LNCaP clone FGC (cell line): ENCODE measurements at regions not wholly inside any gene's neighbourhood (a gene's known extent, or its start where the extent isn't known, plus 50 kb on each side); places are given as distances from the start of the nearest gene placed in this dataset.

Experiments used
- DNase-seq: peaks from one replicate; pipeline ENCODE4 v3.0.0-alpha.2; 2011; ENCODE audit warnings: low read depth
- H3K4me3 ChIP-seq: 2 replicates; pipeline ENCODE4 v1.5.1; 2011; ENCODE audit warnings: mild to moderate bottlenecking, low read depth, low read length, control low read depth
- TF ChIP-seq, protein P1 (sequence below): IDR thresholded peaks from 2 replicates; pipeline ENCODE4 v1.5.1; 2012; ENCODE audit warnings: mild to moderate bottlenecking; ENCODE audit not compliant: control insufficient read depth, insufficient read depth; ENCODE audit errors: extremely low read depth

DNA sequence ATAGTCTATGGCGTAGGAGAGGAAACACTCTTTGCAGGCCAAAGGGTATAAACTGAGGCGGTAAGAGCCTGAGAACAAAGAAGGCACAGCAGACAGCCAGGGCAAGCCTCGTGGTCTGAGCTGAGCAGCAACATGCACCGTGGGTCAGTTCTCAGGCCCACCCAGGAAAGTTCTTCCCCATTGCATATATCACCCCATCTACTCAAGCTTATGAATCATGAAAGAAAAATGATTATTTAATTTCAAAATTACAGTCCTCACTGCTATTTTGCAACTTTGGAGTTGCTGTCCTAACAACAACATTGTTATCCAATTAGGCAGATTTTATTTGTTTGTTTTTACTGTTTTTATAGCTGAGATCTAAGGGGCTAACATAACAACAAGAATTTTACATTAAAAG is 54.7 kb upstream of the RIOK3 start:
- DNase-seq = no peak
- TF ChIP-seq, protein P1, sequence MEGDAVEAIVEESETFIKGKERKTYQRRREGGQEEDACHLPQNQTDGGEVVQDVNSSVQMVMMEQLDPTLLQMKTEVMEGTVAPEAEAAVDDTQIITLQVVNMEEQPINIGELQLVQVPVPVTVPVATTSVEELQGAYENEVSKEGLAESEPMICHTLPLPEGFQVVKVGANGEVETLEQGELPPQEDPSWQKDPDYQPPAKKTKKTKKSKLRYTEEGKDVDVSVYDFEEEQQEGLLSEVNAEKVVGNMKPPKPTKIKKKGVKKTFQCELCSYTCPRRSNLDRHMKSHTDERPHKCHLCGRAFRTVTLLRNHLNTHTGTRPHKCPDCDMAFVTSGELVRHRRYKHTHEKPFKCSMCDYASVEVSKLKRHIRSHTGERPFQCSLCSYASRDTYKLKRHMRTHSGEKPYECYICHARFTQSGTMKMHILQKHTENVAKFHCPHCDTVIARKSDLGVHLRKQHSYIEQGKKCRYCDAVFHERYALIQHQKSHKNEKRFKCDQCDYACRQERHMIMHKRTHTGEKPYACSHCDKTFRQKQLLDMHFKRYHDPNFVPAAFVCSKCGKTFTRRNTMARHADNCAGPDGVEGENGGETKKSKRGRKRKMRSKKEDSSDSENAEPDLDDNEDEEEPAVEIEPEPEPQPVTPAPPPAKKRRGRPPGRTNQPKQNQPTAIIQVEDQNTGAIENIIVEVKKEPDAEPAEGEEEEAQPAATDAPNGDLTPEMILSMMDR = no peak
- H3K4me3 ChIP-seq = no peak overlapping the region

DNA sequence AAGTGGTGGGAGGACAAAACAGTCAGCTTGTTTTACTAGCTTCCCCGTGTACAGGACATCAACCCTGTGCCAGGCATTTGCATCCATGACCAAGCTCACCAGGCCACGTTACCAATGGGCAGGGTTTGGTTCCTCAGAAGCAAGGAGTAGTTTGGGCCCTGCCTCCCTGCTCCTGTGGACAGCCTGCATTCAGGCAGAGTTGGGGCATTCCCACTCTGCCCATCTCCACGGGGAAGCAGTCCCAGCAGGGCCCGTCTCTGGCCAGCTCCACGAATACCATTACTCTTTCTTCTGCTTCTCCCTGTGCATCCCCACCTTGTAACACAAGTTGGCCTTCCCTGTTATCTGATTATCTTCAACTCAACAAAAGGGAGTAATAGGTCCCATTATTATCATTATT is 54.0 kb upstream of the RIOK3 start:
- DNase-seq = no peak
- no peak overlapping the region for H3K4me3 ChIP-seq
- TF ChIP-seq, protein P1 = no peak

DNA sequence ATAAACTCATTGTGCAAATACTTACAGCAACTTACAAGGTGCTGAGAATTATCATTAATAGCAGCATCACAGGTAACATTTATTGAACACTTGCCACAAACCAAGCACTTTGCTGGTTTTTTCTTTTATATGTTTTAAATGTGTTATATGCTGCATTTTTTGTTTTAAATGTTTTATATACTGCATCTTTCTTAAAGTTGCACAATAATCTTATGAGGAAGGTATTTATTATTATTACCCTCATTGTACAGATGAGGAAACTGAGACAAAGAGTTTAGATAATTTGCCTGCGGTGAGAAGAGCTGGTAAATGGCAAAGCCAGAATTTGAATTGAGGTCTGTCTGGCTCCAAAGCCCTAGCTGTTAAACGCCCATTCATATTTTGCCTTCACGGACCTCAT is 52.2 kb upstream of the RIOK3 start:
- DNase-seq = no peak
- H3K4me3 ChIP-seq = no peak overlapping the region
- TF ChIP-seq, protein P1 = no peak

DNA sequence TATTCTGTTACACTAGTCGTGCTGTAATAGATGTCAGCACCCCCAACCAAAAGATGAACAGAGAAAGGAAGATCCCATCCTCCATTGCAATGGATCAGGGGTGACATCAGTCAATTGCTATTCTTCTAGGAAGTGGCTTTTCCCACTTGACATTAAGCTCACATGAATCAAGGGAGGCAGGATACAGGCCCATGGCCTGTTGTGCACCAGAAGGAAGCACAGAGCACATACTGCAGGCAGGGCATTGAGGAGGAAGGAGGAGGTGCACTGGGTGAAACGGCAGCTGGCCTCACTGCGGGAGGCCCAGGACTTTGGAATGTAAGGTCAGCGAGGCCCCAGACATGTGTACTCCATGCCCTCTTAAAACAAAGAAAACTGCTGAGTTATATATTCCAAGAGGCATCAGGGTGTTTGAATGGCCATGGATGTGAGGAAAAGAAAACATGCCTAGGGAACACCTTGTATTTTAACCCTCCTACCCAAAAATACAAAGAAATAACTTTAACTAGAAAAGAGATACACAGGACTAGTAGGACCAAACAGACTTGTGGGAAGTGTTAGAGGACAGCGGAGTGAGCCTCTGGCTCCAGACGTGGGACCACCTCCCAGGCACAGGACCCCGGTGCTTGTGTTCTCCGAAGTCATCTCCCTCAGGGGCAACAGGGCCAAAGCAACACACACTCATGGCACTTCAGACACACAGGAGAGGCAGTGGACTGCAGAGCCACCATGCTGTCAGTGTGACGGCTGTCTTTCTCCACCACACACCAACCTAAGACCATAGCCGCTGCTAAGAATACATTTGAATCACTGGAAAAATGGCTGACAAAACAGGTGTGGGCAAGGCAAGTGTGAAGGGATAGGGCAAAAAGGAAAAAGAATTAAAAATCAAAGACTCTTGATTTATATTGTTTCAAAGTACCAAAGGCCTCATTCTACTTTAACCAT is 51.4 kb upstream of the RIOK3 start:
- no peak overlapping the region for H3K4me3 ChIP-seq
- TF ChIP-seq, protein P1 = no peak
- DNase-seq = no peak
